GM23248 (cell line): ENCODE measurements at regions not wholly inside any gene's neighbourhood (a gene's known extent, or its start where the extent isn't known, plus 50 kb on each side); places are given as distances from the start of the nearest gene placed in this dataset.

Source experiments
- EZH2 ChIP-seq: fragments of 200-600 bp; sonication (generic); IDR thresholded peaks from 2 replicates; pipeline ENCODE4 v1.6.1; 2018; ENCODE audit warnings: antibody characterized with exemption, mild to moderate bottlenecking; ENCODE audit not compliant: insufficient read depth, poor library complexity, severe bottlenecking
- EZH2phosphoT487 ChIP-seq: fragments of 200-600 bp; sonication (generic); IDR thresholded peaks from 2 replicates; pipeline ENCODE4 v1.6.1; 2018; ENCODE audit warnings: antibody characterized with exemption, moderate library complexity, mild to moderate bottlenecking, low read depth; ENCODE audit not compliant: insufficient read depth

DNA sequence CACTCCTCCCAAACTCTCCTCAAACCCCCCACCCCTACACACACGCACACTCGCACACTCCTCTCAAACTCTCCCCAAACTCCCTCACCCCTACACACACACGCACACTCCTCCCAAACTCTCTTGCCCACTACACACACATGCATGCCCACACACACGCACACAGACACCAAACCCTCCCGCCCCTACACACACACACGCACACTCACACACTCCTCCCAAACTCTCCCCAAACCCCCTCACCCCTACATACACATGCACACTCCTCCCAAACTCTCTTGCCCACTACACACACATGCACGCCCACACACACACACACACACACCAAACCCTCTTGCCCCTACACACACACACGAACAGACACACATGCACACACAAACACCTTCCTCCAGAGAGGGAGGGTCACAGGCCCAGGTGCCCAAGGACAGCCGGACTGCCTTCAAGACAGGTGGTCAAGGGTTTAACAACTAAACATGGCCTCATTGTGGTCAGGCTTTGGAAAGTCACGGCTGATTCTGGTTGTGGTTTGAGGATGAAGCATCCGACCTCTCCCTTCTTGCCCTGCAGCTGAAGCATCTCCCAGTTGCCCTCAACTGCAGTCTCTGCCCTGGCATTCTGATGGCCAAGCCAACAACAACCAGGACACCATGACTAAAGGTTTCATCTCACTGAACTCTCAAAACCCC, 72.3 kb upstream of the SNTG2 start:
- TF ChIP-seq EZH2 (no peak), EZH2phosphoT487 (no peak)
